MM.1S (cell line): ENCODE measurements at regions not wholly inside any gene's neighbourhood (a gene's known extent, or its start where the extent isn't known, plus 50 kb on each side); places are given as distances from the start of the nearest gene placed in this dataset.

Experiments
- DNase-seq: peaks from one replicate; pipeline ENCODE4 v3.0.0-alpha.2; 2015
- H2AFZ ChIP-seq: fragments of 300-600 bp; sonication (generic); 2 replicates; pipeline ENCODE4 v1.6.0; 2016; ENCODE audit warnings: antibody characterized with exemption, low read length
- H3F3A ChIP-seq: fragments of 300-600 bp; sonication (generic); 2 replicates; pipeline ENCODE4 v1.6.1; 2016; ENCODE audit warnings: mild to moderate bottlenecking, antibody characterized with exemption, low read length, moderate library complexity, mixed read lengths; ENCODE audit not compliant: insufficient read depth
- H3K27ac ChIP-seq: fragments of 300-600 bp; sonication (generic); 2 replicates; pipeline ENCODE4 v1.5.1; 2016; ENCODE audit warnings: mild to moderate bottlenecking, low read length
- H3K27me3 ChIP-seq: fragments of 300-600 bp; sonication (generic); replicated peaks from 2 replicates; pipeline ENCODE4 v1.6.0; 2016; ENCODE audit warnings: low read length; ENCODE audit not compliant: insufficient read depth
- H3K36me3 ChIP-seq: fragments of 300-600 bp; sonication (generic); replicated peaks from 2 replicates; pipeline ENCODE4 v1.6.1; 2016; ENCODE audit warnings: mild to moderate bottlenecking, low read length, mixed read lengths; ENCODE audit not compliant: insufficient read depth
- H3K4me1 ChIP-seq: fragments of 300-600 bp; sonication (generic); 2 replicates; pipeline ENCODE4 v1.6.1; 2016; ENCODE audit warnings: low read length, mixed read lengths
- H3K4me2 ChIP-seq: fragments of 300-600 bp; sonication (generic); 2 replicates; pipeline ENCODE4 v1.6.0; 2016; ENCODE audit warnings: low read depth, low read length
- H3K4me3 ChIP-seq: fragments of 300-600 bp; sonication (generic); 2 replicates; pipeline ENCODE4 v1.5.1; 2016; ENCODE audit warnings: low read length, mixed read lengths
- H3K79me2 ChIP-seq: fragments of 300-600 bp; sonication (generic); 2 replicates; pipeline ENCODE4 v1.6.1; 2016; ENCODE audit warnings: mixed run types, low read length, mixed read lengths
- H3K9ac ChIP-seq: fragments of 300-600 bp; sonication (generic); 2 replicates; pipeline ENCODE4 v1.6.1; 2016; ENCODE audit warnings: low read length, mixed read lengths
- H3K9me2 ChIP-seq: fragments of 300-600 bp; sonication (generic); replicated peaks from 2 replicates; pipeline ENCODE4 v1.6.1; 2016; ENCODE audit warnings: mild to moderate bottlenecking, low read length, mixed read lengths; ENCODE audit not compliant: insufficient read depth
- H3K9me3 ChIP-seq: fragments of 300-600 bp; sonication (generic); replicated peaks from 2 replicates; pipeline ENCODE4 v1.6.1; 2016; ENCODE audit warnings: mild to moderate bottlenecking, low read length, mixed read lengths; ENCODE audit not compliant: insufficient read depth
- H4K20me1 ChIP-seq: fragments of 300-600 bp; sonication (generic); 2 replicates; pipeline ENCODE4 v1.6.1; 2016; ENCODE audit warnings: mild to moderate bottlenecking, low read length, moderate library complexity, mixed read lengths; ENCODE audit not compliant: insufficient read depth
- EZH2 ChIP-seq: fragments of 300-600 bp; sonication (generic); optimal IDR thresholded peaks from 2 replicates; pipeline ENCODE3; 2017; ENCODE audit warnings: low read depth, mild to moderate bottlenecking, antibody characterized with exemption, low read length, mixed read lengths
- EZH2phosphoT487 ChIP-seq: fragments of 300-600 bp; sonication (generic); IDR thresholded peaks from 2 replicates; pipeline ENCODE4 v1.6.1; 2018; ENCODE audit warnings: antibody characterized with exemption, low read length
- TF ChIP-seq, protein P1 (sequence below): fragments of 300-600 bp; sonication (generic); IDR thresholded peaks from 2 replicates; pipeline ENCODE4 v1.5.1; 2016; ENCODE audit warnings: antibody characterized with exemption, low read length, mixed read lengths

DNA sequence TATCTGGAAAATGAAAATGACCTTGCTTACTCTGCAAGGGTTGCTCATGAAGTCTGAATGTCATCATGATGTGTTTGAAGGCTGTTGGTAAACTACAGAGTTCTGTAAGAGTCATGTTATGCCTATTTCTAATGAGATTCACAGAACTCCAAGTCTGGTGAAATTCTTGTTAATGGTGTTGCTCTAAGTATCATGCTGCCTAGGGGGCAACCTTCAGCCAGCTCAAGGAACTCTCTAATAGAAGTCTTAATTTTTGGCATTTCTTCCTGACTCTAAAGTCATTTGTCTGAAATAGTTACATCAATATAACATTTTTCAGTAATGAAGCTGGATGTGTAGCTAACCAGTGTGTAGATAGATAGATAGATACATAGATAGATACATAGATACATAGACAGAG is 302.8 kb downstream of the FAT3 start:
- no peak overlapping the region for H3K4me3 ChIP-seq
- no peaks in the 10 kb centered on the region for H3K27me3 ChIP-seq
- no peaks in the 10 kb centered on the region for H3K9me3 ChIP-seq
- H3K36me3 ChIP-seq, result no peaks in the 10 kb centered on the region
- H3K79me2 ChIP-seq, result no peaks in the 10 kb centered on the region
- no peak overlapping the region for H3K4me2 ChIP-seq
- H2AFZ ChIP-seq, result no peak overlapping the region
- no peaks in the 10 kb centered on the region for H3K9me2 ChIP-seq
- H3K4me1 ChIP-seq, result no peaks in the 10 kb centered on the region
- no peak for TF ChIP-seq EZH2
- TF ChIP-seq, protein P1, sequence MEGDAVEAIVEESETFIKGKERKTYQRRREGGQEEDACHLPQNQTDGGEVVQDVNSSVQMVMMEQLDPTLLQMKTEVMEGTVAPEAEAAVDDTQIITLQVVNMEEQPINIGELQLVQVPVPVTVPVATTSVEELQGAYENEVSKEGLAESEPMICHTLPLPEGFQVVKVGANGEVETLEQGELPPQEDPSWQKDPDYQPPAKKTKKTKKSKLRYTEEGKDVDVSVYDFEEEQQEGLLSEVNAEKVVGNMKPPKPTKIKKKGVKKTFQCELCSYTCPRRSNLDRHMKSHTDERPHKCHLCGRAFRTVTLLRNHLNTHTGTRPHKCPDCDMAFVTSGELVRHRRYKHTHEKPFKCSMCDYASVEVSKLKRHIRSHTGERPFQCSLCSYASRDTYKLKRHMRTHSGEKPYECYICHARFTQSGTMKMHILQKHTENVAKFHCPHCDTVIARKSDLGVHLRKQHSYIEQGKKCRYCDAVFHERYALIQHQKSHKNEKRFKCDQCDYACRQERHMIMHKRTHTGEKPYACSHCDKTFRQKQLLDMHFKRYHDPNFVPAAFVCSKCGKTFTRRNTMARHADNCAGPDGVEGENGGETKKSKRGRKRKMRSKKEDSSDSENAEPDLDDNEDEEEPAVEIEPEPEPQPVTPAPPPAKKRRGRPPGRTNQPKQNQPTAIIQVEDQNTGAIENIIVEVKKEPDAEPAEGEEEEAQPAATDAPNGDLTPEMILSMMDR, result no peak
- TF ChIP-seq EZH2phosphoT487, result no peak
- no peak overlapping the region for H3K9ac ChIP-seq
- no peak overlapping the region for H3K27ac ChIP-seq
- no peaks in the 10 kb centered on the region for H4K20me1 ChIP-seq
- DNase-seq, result no peak
- H3F3A ChIP-seq, result no peaks in the 10 kb centered on the region

DNA sequence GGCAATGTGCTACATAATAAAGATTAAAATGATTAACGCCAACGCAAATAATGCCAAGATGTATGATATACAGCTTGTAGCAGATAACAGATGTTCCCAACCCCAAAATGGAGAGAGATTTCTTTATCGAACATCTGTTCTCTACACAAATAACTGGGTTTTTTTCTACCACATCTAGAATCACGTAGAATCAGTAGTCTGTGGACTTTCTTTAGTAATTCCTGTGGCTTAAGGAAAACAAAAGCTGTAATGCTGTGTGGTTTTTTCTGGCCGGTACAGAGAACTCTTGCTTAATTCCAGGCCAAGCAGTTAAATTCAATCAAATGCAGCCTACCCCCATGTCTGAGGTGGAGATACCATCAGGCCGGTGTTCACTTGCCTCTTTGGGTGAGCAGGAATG is 303.4 kb downstream of the FAT3 start:
- Histone ChIP-seq H3K9ac (no peak overlapping the region), H3K27me3 (no peaks in the 10 kb centered on the region), H2AFZ (no peak overlapping the region), H3K4me1 (no peaks in the 10 kb centered on the region), H3K79me2 (no peaks in the 10 kb centered on the region), H3K4me2 (no peak overlapping the region), H3K9me2 (no peaks in the 10 kb centered on the region), H3K4me3 (no peak overlapping the region), H3K9me3 (no peaks in the 10 kb centered on the region), H4K20me1 (no peaks in the 10 kb centered on the region), H3K36me3 (no peaks in the 10 kb centered on the region), H3F3A (no peaks in the 10 kb centered on the region), H3K27ac (no peak overlapping the region)
- no peak for DNase-seq
- TF ChIP-seq, protein P1, result no peak
- TF ChIP-seq EZH2phosphoT487 (no peak), EZH2 (no peak)

DNA sequence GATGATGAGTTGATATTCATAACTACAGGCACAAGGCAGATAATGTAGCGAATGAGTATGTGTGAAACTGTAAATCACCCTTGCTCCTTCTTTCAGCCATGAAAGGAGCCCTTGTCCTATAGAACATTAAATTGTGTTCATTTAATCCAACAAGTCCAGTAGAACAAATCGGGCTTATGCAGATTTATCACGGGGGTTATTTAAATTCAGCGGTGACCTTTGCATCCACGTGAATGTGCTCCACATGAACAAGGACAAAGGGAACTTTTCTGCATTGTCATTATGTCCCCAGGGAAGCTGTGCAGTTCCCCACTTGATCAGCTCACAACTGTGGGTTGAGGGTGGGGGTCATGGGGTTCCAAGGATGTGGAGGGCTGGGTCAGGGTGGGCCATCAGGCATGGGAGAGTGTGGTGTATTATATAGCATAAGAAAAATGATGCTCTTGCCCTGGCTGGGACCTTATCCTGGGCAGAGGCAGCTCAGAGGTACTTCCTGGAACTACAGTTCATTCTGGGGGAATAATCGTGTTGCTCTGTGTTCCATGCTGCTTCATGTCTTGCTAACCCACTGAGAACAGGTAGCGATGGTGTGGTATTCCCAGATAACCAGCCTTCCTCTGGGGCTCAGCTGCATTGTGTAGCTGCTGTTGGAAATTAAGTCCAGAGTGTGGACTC is 306.6 kb downstream of the FAT3 start:
- Histone ChIP-seq H2AFZ (no peak overlapping the region), H4K20me1 (no peaks in the 10 kb centered on the region), H3K9me2 (no peaks in the 10 kb centered on the region), H3F3A (no peaks in the 10 kb centered on the region), H3K79me2 (no peaks in the 10 kb centered on the region), H3K27me3 (no peaks in the 10 kb centered on the region), H3K27ac (no peak overlapping the region), H3K4me2 (no peak overlapping the region), H3K36me3 (no peaks in the 10 kb centered on the region), H3K4me3 (no peak overlapping the region), H3K9ac (no peak overlapping the region), H3K9me3 (no peaks in the 10 kb centered on the region), H3K4me1 (no peaks in the 10 kb centered on the region)
- TF ChIP-seq EZH2, result no peak
- no peak for DNase-seq

DNA sequence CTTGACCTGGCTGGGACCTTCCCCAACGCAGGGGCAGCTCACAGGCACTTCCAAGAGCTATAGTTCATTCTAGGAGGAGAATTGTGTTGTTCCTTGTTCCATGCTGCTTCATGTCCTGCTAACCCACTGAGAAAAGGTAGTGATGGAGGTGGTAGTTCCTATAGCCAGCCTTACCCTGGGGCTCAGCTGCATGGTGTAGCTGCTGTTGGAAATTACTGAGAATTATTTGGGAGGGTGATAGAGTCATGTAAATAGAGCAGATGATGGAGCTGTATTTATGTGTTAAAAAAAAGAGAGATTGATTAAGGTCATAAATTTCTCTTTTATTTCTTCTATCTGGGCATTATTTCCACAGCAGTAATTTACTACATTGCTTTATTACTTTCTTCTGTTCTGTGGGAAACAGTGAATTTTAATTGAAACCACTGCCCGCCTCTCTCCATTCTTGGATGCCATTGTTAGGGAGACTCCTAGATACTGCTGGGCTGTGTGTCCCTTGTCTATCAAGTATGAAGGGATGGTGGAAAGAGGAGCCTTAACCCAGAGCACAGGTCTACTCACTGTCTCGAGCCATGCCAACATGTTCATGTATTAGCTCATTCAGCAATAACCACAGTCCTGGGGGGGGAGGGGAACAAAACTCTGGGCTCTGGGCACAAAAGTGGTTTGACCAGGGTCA is 309.2 kb downstream of the FAT3 start:
- no peaks in the 10 kb centered on the region for H3K9me2 ChIP-seq
- H3F3A ChIP-seq, result no peaks in the 10 kb centered on the region
- TF ChIP-seq EZH2 (no peak), EZH2phosphoT487 (no peak)
- TF ChIP-seq, protein P1, result no peak
- H3K36me3 ChIP-seq, result no peaks in the 10 kb centered on the region
- H3K9me3 ChIP-seq, result no peaks in the 10 kb centered on the region
- no peak for DNase-seq
- H2AFZ ChIP-seq, result no peak overlapping the region
- H3K4me3 ChIP-seq, result no peak overlapping the region
- no peak overlapping the region for H3K27ac ChIP-seq
- no peaks in the 10 kb centered on the region for H3K4me1 ChIP-seq
- H3K79me2 ChIP-seq, result no peaks in the 10 kb centered on the region
- H3K9ac ChIP-seq, result no peak overlapping the region
- no peaks in the 10 kb centered on the region for H4K20me1 ChIP-seq
- H3K4me2 ChIP-seq, result no peak overlapping the region
- no peaks in the 10 kb centered on the region for H3K27me3 ChIP-seq
